ENCODE measurements at regions not wholly inside any gene's neighbourhood (a gene's known extent, or its start where the extent isn't known, plus 50 kb on each side); places are given as distances from the start of the nearest gene placed in this dataset.

DNA sequence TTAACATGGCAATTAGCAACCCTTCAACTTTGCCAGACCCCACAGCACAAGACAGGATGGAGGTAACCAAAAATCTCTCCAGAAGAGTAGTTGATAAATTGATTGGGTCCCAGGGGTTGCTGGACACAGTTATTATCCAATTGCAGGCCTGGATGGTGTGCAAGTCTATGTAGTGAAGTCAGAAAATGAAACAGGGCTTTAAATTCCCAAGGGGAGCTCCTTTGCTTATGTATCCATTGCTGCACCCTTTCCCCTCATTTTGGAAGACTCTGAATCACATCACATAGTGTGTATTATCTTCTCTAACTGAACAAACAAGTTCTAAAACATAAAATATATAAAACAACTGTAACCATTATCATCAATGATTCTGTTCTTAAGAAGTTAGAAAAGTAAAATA is 550.2 kb downstream of the LMO4 start:
- TF ChIP-seq, protein P1, sequence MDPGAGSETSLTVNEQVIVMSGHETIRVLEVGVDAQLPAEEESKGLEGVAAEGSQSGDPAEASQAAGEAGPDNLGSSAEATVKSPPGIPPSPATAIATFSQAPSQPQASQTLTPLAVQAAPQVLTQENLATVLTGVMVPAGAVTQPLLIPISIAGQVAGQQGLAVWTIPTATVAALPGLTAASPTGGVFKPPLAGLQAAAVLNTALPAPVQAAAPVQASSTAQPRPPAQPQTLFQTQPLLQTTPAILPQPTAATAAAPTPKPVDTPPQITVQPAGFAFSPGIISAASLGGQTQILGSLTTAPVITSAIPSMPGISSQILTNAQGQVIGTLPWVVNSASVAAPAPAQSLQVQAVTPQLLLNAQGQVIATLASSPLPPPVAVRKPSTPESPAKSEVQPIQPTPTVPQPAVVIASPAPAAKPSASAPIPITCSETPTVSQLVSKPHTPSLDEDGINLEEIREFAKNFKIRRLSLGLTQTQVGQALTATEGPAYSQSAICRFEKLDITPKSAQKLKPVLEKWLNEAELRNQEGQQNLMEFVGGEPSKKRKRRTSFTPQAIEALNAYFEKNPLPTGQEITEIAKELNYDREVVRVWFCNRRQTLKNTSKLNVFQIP (CRISPR knock-in tag; IDR thresholded peaks at IDR 0.05; ENCODE audit: borderline replicate concordance, low read depth) = no peak
- no peak for TF ChIP-seq ZNF565 (CRISPR knock-in tag; conservative IDR thresholded peaks at IDR 0.05; ENCODE audit: low read depth)

DNA sequence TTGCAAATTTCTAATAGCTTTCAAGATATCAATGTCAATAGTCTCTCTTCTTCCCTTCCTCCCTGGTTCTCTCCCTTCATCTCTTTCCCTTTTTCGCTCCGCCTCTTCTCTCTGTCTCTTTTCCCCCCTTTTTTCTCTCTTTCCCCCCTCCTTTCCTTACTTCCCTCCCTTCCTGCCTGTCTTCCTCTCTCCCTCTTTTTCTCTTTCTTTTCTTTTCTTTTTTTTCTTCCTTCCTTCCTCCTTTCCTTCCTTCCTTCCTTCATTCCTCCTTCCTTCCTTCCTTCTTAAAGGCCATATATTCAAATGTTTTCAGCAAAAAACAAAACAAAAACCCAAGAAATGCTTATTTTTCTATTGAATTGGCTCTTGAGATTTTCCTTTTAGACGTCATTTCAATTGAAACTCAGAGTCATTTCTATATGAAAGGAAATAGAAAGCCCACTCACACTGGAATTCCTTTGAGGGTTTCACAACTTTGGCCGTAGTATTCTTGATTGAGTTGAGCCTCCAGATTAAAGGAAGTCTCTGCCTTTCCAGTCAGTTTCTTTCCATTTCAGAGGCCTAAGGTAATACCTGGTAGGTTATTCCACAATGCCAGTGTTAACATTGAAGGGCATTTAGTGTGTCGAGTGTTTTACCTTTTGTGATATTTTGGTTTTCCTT is 551.5 kb downstream of the LMO4 start:
- ATAC-seq = no peak
- TF ChIP-seq TCF4 (CRISPR knock-in tag; IDR thresholded peaks at IDR 0.05; ENCODE audit: borderline replicate concordance) = no peak
- no peak for TF ChIP-seq RARB (CRISPR knock-in tag; IDR thresholded peaks at IDR 0.05)
- TF ChIP-seq CSDC2 (CRISPR knock-in tag; IDR thresholded peaks at IDR 0.05) = no peak
- TF ChIP-seq ZFP30 (CRISPR knock-in tag; IDR thresholded peaks at IDR 0.05) = no peak
- TF ChIP-seq ZNF565 (CRISPR knock-in tag; conservative IDR thresholded peaks at IDR 0.05; ENCODE audit: low read depth) = no peak
- TF ChIP-seq, protein P2, sequence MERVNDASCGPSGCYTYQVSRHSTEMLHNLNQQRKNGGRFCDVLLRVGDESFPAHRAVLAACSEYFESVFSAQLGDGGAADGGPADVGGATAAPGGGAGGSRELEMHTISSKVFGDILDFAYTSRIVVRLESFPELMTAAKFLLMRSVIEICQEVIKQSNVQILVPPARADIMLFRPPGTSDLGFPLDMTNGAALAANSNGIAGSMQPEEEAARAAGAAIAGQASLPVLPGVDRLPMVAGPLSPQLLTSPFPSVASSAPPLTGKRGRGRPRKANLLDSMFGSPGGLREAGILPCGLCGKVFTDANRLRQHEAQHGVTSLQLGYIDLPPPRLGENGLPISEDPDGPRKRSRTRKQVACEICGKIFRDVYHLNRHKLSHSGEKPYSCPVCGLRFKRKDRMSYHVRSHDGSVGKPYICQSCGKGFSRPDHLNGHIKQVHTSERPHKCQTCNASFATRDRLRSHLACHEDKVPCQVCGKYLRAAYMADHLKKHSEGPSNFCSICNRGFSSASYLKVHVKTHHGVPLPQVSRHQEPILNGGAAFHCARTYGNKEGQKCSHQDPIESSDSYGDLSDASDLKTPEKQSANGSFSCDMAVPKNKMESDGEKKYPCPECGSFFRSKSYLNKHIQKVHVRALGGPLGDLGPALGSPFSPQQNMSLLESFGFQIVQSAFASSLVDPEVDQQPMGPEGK (CRISPR knock-in tag; IDR thresholded peaks at IDR 0.05; ENCODE audit: borderline replicate concordance) = no peak
- no peak for TF ChIP-seq OSR1 (CRISPR knock-in tag; IDR thresholded peaks at IDR 0.05)
- TF ChIP-seq ZNF70 (CRISPR knock-in tag; IDR thresholded peaks at IDR 0.05) = no peak
- TF ChIP-seq, protein P3, sequence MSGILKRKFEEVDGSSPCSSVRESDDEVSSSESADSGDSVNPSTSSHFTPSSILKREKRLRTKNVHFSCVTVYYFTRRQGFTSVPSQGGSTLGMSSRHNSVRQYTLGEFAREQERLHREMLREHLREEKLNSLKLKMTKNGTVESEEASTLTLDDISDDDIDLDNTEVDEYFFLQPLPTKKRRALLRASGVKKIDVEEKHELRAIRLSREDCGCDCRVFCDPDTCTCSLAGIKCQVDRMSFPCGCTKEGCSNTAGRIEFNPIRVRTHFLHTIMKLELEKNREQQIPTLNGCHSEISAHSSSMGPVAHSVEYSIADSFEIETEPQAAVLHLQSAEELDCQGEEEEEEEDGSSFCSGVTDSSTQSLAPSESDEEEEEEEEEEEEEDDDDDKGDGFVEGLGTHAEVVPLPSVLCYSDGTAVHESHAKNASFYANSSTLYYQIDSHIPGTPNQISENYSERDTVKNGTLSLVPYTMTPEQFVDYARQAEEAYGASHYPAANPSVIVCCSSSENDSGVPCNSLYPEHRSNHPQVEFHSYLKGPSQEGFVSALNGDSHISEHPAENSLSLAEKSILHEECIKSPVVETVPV (CRISPR knock-in tag; IDR thresholded peaks at IDR 0.05) = no peak
- TF ChIP-seq, protein P4, sequence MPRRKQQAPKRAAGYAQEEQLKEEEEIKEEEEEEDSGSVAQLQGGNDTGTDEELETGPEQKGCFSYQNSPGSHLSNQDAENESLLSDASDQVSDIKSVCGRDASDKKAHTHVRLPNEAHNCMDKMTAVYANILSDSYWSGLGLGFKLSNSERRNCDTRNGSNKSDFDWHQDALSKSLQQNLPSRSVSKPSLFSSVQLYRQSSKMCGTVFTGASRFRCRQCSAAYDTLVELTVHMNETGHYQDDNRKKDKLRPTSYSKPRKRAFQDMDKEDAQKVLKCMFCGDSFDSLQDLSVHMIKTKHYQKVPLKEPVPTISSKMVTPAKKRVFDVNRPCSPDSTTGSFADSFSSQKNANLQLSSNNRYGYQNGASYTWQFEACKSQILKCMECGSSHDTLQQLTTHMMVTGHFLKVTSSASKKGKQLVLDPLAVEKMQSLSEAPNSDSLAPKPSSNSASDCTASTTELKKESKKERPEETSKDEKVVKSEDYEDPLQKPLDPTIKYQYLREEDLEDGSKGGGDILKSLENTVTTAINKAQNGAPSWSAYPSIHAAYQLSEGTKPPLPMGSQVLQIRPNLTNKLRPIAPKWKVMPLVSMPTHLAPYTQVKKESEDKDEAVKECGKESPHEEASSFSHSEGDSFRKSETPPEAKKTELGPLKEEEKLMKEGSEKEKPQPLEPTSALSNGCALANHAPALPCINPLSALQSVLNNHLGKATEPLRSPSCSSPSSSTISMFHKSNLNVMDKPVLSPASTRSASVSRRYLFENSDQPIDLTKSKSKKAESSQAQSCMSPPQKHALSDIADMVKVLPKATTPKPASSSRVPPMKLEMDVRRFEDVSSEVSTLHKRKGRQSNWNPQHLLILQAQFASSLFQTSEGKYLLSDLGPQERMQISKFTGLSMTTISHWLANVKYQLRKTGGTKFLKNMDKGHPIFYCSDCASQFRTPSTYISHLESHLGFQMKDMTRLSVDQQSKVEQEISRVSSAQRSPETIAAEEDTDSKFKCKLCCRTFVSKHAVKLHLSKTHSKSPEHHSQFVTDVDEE (CRISPR knock-in tag; IDR thresholded peaks at IDR 0.05) = no peak
- TF ChIP-seq ESRRG (CRISPR knock-in tag; IDR thresholded peaks at IDR 0.05) = no peak

More for the DNA sequence above, 550.2 kb downstream of the LMO4 start:
- ATAC-seq = no peak

DNA sequence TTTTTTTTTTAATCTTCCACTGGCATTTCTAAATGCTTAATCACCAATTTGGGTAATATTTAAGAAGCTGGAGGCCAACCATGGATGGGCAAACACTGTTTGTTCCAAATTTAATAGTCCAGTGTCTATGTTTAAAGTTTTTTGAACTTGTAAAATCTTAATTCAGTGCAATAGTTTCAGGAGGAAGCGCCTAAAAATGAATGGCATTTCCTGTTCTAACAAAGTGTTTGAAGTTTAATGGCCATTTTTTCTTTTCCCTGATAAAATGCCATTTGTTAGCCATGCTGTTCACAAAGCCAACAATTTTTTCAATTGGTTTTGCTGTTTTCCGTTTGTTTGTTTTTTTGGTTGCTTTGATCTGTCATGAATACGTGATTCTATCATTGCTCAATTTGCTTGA is 552.1 kb downstream of the LMO4 start:
- no peak for ATAC-seq
- TF ChIP-seq BACH2 (CRISPR knock-in tag; IDR thresholded peaks at IDR 0.05; ENCODE audit: borderline replicate concordance) (no peak), ZC3H10 (CRISPR knock-in tag; IDR thresholded peaks at IDR 0.05) (no peak), GLIS3 (CRISPR knock-in tag; IDR thresholded peaks at IDR 0.05) (no peak), CSDC2 (CRISPR knock-in tag; IDR thresholded peaks at IDR 0.05) (no peak)

DNA sequence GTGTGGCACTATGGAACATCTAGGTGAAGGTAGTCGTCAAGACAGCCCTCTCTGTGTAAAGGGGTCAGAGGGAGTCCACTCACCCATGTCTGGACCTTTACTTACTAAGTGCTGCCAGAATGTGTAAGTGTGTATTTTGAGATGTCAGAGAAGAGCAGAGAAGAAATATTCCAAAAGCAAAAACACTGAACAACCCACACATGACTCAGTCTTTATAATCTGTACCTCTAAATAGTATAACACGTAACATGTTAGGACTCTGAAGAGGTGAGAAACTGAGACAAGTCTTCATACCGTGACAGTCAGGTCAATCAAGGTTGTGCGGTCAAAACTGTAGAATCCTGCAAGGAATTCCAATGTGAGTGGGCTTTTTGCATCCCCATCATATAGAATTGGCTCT is 555.2 kb downstream of the LMO4 start:
- no peak for ATAC-seq

More for the DNA sequence above, 555.2 kb downstream of the LMO4 start:
- TF ChIP-seq ZNF8 (CRISPR knock-in tag; IDR thresholded peaks at IDR 0.05) (no peak), ARNTL (CRISPR knock-in tag; IDR thresholded peaks at IDR 0.05; ENCODE audit: borderline replicate concordance, low read depth) (no peak), PPARA (CRISPR knock-in tag; IDR thresholded peaks at IDR 0.05; ENCODE audit: borderline replicate concordance) (no peak), TOX (CRISPR knock-in tag; IDR thresholded peaks at IDR 0.05; ENCODE audit: borderline replicate concordance) (no peak), ZNF565 (CRISPR knock-in tag; conservative IDR thresholded peaks at IDR 0.05; ENCODE audit: low read depth) (no peak), ZC3H10 (CRISPR knock-in tag; IDR thresholded peaks at IDR 0.05) (no peak), GLIS3 (CRISPR knock-in tag; IDR thresholded peaks at IDR 0.05) (no peak), OSR1 (CRISPR knock-in tag; IDR thresholded peaks at IDR 0.05) (no peak), BACH2 (CRISPR knock-in tag; IDR thresholded peaks at IDR 0.05; ENCODE audit: borderline replicate concordance) (no peak), SNAI2 (CRISPR knock-in tag; IDR thresholded peaks at IDR 0.05) (no peak)
- TF ChIP-seq, protein P3 (CRISPR knock-in tag; IDR thresholded peaks at IDR 0.05) = no peak
- TF ChIP-seq, protein P5, sequence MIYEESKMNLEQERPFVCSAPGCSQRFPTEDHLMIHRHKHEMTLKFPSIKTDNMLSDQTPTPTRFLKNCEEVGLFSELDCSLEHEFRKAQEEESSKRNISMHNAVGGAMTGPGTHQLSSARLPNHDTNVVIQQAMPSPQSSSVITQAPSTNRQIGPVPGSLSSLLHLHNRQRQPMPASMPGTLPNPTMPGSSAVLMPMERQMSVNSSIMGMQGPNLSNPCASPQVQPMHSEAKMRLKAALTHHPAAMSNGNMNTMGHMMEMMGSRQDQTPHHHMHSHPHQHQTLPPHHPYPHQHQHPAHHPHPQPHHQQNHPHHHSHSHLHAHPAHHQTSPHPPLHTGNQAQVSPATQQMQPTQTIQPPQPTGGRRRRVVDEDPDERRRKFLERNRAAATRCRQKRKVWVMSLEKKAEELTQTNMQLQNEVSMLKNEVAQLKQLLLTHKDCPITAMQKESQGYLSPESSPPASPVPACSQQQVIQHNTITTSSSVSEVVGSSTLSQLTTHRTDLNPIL (CRISPR knock-in tag; IDR thresholded peaks at IDR 0.05; ENCODE audit: low read depth) = no peak
- TF ChIP-seq, protein P1 (CRISPR knock-in tag; IDR thresholded peaks at IDR 0.05; ENCODE audit: borderline replicate concordance, low read depth) = no peak
